NCI-H526 treated with DMSO at 0.1 percent for 48 hours (cell line): ENCODE measurements at regions not wholly inside any gene's neighbourhood (a gene's known extent, or its start where the extent isn't known, plus 50 kb on each side); places are given as distances from the start of the nearest gene placed in this dataset.
"Not testable (repeated sequence)": the region's sequence is repeated elsewhere in the genome, so short reads cannot be mapped to it uniquely, and the experiment has no call there.

Experiments used
- DNase-seq: peaks from one replicate; lab custom pipeline; 2025; lab: John Stamatoyannopoulos, UW

- no peak for DNase-seq
These were observed 968.6 kb upstream of the USP15 start for GRCh38 chr12:61291647-61292046.

- not testable (repeated sequence) for DNase-seq
These were observed 966.2 kb upstream of the USP15 start for GRCh38 chr12:61294011-61294410.

GRCh38 chr12:61301817-61302216, 958.4 kb upstream of the USP15 start:
- DNase-seq = no peak

- no peak for DNase-seq
These were observed 957.9 kb upstream of the USP15 start for GRCh38 chr12:61302282-61302681.

GRCh38 chr12:61308220-61308619, 952.0 kb upstream of the USP15 start:
- DNase-seq = no peak

GRCh38 chr12:61311413-61311812, 948.8 kb upstream of the USP15 start:
- no peak for DNase-seq

- DNase-seq = no peak
These were observed 911.3 kb upstream of the USP15 start for GRCh38 chr12:61348871-61349270.

- no peak for DNase-seq
These were observed 905.1 kb upstream of the USP15 start for GRCh38 chr12:61355105-61355504.

- DNase-seq = no peak
These were observed 903.7 kb upstream of the USP15 start for GRCh38 chr12:61356485-61356884.

- no peak for DNase-seq
These were observed 902.7 kb upstream of the USP15 start for GRCh38 chr12:61357496-61357895.

GRCh38 chr12:61362037-61362436, 898.2 kb upstream of the USP15 start:
- DNase-seq = no peak

- no peak for DNase-seq
These were observed 895.2 kb upstream of the USP15 start for GRCh38 chr12:61365001-61365400.

GRCh38 chr12:61367281-61367785, 892.9 kb upstream of the USP15 start:
- DNase-seq = no peak

GRCh38 chr12:61369241-61369910, 890.8 kb upstream of the USP15 start:
- no peak for DNase-seq

- DNase-seq = no peak
These were observed 875.7 kb upstream of the USP15 start for GRCh38 chr12:61384511-61384910.

- DNase-seq = no peak
These were observed 874.4 kb upstream of the USP15 start for GRCh38 chr12:61385771-61386170.

GRCh38 chr12:61397668-61398067, 862.5 kb upstream of the USP15 start:
- no peak for DNase-seq

- no peak for DNase-seq
These were observed 848.0 kb upstream of the USP15 start for GRCh38 chr12:61412201-61412600.

- no peak for DNase-seq
These were observed 845.7 kb upstream of the USP15 start for GRCh38 chr12:61414470-61414869.

- DNase-seq = no peak
These were observed 837.4 kb upstream of the USP15 start for GRCh38 chr12:61422786-61423185.

- DNase-seq = no peak
These were observed 808.1 kb upstream of the USP15 start for GRCh38 chr12:61452076-61452475.

- DNase-seq = no peak
These were observed 772.5 kb upstream of the USP15 start for GRCh38 chr12:61487728-61488127.

GRCh38 chr12:61490526-61491498, 769.4 kb upstream of the USP15 start:
- no peak for DNase-seq
